ENCODE measurements at regions not wholly inside any gene's neighbourhood (a gene's known extent, or its start where the extent isn't known, plus 50 kb on each side); places are given as distances from the start of the nearest gene placed in this dataset.
"Not testable (repeated sequence)": the region's sequence is repeated elsewhere in the genome, so short reads cannot be mapped to it uniquely, and the experiment has no call there.

DNA sequence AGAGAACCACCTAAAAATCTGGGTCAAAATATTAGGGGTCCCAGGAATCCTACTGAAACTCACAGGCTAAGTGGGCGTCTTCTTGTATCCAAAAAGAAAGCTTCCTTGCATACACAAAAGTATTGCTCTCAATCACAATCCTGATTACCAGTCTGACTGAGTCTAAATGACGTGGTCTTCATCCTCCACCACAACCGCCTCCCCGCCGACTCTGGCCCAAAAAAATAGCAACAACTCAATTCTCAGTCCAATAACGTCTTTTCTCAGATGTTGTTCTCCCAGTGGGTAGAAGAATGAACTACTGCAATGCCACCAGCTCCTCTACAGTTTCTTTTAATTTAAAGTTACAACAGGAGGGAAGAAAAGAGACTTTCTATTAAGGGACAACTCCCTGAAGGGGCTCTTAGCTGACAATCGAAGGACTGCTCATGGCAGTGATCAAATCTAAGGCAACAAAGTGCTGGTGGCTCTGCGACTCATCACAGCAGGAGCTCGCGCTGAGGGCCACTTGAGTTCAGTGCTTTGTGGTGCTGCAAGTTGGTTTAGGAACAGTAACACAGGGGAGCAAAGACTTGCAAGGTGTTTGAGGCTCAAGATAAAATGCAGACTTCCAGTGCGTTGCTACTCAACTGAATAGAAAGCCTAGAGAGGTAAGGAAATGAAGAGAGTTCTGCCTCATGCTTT is 394.1 kb downstream of the BCAT1 start:
- DNase-seq: no peak

DNA sequence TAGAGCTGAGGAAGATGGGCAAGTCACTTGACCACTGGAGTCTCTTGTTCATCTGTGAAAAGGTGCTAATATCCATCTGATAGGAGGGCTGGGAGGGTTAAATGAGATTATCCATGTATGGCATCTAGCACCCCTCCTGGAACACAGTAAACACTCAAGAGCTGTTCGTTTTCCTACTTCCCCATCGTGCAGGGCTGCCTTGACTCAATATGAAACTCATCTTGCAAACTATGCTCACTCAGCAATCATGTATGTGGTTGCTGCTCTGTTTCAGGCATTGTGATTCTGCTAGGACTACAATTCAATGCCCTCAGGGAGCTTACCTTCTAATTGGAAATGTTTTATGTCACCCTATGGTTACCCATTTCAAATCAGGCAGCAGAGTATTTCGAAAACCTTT is 395.6 kb downstream of the BCAT1 start:
- no peak for DNase-seq

DNA sequence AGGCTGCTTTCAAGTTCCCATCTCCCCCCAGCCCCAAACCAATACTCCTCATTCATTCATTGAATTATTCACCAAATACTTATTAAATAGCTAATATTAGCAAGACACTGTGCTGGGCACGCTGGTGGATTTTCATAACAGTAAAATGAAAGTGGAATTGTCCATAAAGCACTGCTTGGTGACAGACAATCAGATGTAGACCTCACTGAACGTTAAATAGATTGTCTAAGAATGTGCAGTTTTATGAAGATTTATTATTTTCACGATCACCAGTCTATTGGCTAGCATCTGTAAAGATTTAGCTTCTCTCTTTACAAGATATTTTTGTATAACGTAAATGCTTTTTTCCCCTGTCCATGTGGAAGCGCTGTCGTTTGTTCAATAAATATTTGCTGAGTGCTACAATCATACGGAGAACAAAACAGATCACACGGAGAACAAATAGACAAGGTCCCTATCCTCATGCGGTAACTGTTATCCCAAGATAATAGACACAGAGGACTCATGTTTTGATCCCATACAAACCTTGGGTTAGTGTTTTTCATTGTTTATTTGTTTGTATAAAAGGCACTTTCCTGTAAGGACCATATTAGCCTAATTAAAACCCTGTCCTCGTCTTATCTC is 397.6 kb downstream of the BCAT1 start:
- DNase-seq: peak; percentile 44

DNA sequence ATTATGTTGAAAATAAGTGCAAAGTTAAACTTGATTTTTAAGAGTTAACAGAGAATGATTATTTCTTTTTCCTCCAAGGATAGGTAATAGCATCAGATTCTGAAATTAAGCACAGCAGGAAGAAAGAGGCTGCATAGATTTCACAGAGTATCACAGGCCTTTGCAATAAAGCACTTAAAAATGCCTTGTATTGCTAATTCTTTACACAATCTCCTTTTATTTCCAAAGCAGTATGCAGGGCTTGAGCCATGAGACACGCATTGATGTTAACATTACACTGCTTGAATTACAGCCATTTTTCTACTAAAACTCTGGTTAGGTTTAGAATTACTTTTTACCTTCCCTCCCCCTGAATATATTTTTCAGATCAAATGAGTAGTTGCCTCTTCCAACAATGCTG is 398.3 kb downstream of the BCAT1 start:
- DNase-seq: no peak

DNA sequence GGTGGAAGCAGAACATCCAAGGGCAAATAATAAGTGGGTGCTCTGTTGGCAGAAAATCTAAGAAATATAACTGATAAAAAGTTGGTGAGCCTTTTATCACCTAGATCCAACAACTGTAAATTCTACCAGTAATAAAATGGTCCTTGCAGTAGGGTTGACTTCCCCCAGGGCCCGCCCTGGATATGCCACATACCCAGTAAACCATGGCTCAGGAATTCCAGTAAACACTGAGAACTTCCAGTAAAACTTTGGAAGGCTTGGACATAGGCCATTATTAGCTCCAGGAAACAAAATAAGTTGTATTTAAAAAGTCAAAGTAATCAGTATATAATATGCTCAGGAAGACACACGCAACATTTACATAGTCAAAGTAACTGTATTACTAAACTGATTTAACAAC is 402.2 kb downstream of the BCAT1 start:
- no peak for DNase-seq

DNA sequence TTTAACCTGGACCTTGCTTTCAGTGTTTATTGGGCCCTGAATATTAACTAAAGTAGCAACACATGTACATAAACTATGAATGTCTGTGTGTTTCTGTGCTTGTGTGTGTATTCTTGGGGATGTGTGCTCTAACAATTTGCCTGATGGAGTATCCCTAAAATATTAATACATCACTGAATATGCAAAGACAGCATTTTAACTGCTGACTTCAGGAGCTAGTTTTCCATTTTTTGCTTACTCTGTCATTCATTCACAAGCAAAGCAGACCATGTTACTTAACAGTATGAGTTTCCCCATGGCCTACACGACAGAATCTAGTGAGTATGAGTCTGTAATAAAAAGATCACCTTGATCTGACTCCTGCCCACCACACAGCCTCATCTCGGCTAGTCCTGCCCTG is 402.8 kb downstream of the BCAT1 start:
- DNase-seq: no peak

DNA sequence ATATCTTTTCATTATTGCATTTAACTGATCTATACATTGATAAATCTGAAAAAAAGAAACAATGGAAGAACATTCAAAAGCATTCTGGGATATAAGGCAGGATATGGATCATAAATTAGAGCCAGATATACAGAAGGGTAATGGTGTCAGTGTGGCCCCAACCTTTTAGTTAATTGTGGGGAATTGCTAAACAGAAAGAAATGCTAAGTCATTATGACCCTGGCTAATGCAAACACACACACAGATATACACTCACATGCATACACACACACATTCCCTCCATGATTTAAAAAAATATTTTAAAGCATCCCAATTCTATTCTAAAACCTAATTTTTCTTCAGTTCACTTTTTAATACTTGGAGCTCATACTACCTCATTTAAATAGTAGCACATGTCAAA is 404.5 kb downstream of the BCAT1 start:
- no peak for DNase-seq

DNA sequence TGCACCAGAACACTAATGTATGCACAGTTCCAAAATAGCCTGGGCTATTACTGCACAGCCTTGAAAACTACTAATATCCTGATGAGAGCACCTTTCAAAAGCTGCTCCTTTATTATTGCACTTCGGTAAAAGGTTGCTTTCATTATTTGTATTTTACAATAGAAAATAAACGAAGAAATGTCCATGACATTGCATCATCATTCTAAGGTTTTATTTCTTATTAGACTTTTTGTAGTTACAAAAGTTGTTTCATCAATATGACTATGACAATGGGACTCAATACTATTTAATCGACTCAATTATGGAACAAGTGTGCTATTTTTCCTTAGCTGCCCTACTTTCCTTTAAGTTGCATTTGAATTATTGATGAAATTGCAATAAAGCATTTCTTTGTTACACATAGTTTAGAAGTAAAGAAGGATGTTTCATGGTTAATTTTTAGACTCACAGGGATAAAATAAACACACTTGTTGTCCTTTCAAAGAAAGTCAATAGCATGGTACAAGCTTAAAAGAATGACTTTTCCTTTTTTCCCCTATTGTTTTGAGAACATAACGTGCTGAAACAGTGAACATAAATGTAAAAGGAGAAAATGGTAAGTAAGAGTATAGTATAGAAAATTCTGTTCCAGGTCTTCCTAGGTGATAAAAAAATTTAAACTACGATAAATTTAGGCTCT is 407.6 kb downstream of the BCAT1 start:
- DNase-seq: no peak

DNA sequence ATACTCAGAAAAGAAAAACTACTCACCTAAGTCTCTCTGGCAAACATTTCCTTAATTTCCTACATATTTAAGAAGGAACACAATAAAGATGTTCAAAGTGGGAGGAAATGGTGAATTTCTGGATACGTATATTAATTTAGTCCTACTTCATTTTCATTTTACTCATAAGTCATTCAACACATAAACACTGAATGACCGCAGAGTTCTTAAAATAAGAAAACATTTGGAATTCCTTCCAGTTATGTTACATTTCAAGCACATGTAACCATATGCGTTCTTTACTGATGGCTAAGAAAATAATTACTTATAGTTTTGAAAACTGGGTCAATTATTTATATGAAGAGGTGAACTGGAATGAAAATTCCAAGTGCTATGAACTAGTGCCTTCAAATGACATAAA is 409.3 kb downstream of the BCAT1 start:
- DNase-seq: no peak

DNA sequence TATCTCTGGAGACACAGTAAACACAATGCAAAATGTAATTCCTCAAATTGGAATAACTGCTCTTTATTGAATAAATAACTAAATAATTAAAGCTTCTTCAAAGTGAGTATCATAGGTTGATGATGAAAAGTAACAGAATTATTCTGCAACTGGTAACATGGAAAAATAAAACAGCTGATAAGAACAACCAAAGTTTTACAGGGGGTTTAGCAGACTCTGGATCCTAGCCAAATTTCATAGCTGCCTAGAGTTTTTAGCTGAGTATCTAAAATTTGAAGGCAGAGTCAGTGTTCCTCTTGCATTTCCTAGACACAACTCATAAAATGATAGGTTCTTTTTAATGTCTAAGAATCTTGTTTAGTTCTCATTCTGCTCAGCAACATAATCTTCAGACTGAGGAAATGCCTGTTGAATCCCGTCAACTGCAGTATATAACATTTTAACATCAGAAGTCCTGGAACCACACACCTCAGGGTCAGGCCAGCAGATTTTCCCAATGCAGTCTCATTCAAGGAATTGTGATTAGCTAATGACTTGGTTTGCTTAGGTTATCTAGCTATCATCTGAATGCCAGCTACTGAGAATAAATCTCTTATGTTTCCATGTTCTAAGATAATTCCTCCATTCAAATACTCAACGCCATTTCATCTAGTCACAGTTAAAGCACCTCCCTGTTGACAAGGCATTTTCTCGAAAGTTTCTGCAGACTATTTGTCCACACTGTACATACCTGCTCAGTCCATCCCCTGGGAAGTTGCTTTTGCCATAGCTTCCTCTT is 411.6 kb downstream of the BCAT1 start:
- DNase-seq: no peak

DNA sequence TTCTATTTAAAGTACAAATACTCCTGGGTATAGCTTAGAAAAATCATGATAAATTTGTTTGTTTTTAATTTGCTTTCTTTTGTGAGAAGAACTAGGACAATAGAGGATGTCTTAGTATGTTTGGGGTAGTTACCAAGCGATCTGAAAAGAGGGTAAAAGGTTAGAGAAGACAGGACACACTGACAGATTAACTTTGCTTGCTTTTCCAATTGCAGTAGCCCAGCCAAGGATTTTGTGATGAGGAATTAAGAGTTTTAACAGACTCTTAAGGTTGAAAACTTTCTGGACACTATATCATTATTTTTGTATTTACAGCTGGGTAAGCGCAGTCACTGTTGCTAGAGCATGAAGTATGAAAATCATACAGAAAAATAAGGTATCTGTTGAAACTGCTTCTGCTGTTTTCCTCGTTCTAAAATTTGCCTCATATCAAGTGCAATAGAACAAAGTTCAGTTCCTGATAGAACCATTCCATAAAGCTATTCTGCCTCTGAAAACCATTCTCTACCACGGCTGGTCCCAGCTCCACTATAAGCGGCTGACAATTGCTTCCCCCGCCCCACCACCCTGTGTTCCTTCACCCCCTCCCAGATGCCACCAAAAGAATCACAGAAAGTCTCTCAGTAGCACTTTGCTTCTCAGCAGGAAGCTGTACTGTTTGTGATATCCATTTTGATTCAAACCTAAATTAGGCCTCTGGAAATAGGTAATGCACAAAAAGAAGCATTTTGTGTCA is 413.4 kb downstream of the BCAT1 start:
- no peak for DNase-seq

DNA sequence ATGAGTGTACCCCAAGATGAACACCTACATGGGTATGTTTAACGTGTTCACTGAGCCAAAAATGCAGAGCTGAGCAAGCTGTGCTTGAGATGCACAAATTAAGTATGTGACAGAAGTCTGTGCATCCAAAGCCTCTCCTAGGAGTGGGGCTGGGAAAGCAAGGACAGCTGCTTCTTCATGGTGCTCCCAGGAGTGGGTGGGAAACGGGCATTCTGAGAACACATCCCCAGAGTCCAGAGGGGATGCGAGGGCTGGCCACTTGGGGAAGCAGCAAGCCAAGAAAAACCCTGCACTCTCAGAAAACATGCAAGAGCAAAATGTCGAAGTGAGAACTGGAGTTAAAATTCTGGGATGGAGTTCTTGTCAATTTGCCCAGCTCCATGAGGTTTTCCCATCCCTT is 414.3 kb downstream of the BCAT1 start:
- no peak for DNase-seq

DNA sequence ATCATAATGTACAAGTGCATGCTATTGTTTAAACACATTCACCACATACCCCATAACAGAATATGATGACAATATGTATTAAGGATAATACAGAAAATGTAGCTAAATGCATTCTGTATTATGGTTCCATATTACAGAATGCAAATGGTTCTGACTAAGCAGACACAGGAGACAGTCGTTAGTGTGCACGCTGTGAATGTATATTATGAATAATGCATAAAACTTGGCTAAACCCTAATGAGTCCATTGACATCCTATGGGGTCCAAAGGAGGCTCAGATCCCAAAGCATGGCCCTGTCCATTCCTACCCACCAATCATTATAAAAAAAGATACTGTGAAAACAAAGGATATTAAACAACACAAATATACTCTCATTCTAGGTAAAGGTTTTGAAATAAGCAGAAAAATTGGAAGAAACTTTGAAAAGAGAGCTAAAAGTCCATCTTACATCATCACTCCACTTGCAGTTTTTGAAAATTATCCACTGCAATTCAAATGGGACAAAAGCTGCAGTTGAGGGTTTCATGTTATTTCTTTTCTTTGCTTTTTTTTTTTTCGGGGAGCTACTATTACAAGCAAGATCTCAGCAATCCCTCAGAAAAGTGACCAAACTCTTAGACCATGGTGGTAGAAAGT is 415.1 kb downstream of the BCAT1 start:
- no peak for DNase-seq

DNA sequence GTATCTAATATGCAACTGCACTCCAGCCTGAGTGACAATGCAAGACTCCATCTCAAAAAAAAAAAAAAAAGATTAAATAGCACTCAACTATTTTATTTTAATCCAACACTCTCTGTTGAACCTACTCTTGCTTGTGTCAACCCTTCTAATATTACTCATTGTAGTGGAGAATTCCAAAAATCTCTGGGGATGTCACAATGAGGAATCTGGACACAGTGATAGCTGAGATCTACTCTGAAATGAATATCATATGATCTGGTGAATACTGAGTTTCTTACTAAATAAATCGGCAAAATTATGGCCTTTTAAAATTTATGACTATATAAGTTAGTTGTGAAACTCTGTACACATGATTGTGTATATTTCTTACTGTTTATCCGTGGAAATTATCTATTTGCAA is 418.2 kb downstream of the BCAT1 start:
- DNase-seq: no peak

DNA sequence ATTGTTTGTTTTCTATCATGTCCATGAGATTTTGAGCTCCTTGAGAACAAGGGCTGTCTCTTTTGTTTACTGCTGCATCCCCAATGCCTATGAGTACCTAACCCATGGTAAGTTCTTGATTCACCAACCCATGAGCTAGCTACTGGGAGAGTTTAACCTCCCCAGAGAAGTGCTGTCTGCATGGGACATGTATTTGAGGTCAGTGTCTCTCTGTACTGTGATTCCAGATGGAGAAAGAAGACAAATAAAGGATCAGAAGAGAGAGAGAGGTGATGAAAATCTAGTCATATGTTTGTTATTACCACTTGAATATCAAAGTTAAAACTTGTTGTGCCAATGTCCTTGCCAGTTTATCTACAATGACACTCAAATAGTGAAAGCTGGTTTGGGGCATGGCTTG is 421.8 kb downstream of the BCAT1 start:
- no peak for DNase-seq

DNA sequence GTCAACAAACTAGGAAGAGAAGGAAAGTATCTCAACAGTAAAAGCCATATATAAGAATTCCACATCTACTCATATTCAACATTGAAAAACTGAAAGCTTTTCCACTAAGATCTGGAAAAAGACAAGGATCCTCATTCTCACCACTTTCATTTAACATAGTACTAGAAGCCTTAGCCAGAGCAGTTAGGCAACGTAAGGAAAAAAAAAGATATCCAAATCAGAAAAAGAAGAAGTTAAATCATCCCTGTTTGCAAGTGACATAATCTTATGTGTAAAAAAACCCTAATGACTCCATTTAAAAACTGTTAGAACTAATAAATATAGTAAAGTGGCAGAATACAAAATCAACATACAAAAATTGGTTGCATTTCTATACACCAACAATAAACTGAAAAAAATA is 426.2 kb downstream of the BCAT1 start:
- DNase-seq: no peak

DNA sequence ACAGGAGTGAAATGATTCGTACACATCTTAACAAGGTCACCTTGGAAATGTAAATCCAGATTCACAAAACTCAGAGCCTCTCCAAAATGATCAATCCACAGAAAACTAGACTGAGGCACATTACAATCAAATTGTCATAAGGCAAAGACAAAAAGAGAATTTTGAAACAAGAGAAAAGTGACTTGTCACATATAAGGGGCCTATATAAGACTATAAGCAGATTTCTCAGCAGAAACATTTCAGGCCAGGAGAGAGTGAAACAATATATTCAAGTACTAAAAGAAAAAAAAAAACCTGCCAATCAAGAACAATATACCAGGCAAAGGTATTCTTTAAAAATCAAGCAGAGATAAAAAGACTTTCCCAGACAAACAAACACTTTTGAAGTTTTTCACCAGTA is 429.1 kb downstream of the BCAT1 start:
- no peak for DNase-seq

DNA sequence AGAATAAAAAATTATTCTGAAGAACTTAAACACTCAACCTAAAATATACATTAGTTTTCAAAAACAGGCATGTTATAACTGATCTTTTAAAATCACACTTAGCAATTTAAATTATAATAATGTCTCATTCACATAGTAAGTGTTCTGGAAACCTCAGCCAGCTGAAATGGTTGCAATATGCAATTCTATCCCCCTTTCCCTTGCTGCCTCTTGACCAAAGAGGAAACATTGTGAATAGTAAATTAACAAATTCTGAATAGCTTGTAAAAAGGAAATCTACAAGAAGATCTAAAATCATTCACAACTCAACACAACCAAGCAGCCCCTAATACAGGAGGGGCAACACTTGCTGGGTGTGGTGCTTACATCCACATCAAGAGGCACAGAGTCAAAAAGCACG is 431.9 kb downstream of the BCAT1 start:
- no peak for DNase-seq

DNA sequence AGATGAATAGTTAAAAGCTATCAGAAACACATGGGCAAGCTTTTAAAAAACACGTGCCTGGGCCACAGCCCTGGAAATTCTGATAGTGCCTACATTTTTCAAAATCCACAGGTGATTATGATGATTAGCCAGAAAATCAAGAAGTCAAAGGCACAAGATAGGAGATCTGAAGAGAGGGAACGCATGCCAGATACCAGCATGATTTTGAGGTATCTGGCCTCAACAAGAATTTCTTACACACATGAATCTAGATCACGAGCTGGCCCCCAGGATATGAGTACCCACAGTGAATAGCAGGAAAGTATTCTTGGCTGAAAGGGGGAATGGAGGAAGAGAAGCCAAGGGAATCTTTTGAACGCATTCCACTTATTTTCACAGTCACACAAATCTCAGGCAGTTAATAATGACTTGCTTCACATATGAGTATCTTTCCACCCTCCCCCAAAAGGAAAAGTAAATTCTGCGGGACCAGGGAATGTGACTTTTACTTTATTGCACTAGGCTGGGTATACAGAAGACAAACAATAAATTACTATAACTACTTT is 438.2 kb downstream of the BCAT1 start:
- no peak for DNase-seq

DNA sequence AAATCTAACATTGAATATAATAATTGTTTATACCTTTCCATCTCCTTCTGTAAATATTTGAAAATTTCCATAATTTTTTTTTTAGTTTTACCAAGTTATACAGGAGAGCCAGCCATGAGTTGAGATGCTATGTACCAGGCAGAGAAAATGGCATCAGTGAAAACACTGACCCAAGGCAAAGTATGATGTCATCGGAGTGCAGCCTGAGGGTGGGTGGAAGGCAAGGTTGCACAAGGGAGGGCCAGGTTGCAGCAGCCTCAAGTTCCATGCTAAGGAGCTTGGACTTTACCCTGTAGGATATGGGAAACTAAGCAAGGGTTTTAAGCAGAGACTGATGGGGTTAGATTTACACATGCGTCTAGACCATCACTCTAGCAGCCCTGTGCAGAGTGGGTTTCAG is 441.1 kb downstream of the BCAT1 start:
- no peak for DNase-seq

DNA sequence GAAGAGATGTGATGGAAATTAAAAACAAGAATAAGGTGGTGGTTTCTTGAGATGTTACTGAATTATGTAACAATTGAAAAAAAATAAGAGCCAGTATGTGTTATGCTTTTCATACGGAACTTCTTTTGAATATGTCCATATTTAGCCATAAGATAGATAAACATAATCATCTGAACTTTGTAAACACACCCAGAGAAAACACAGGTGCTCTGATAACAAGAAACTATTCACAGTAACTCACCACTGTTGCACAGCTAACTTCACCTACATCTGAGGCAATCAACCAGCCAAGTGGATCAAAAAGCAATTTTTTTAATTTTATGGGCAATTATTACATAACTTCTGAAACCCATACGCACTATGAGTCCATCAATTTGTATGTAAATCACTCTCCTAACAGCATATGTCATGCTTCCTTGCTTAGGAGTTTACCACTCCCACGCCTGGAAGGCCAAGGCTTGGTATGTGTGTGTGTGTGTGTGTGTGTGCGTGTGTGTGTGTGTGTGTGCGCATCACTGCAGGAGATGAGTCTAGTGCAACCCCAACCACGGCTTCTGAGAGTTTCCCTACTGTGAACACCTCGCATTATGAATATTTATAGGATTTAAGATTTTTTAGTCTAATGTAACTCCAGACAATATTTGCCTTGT is 443.4 kb downstream of the BCAT1 start:
- no peak for DNase-seq

DNA sequence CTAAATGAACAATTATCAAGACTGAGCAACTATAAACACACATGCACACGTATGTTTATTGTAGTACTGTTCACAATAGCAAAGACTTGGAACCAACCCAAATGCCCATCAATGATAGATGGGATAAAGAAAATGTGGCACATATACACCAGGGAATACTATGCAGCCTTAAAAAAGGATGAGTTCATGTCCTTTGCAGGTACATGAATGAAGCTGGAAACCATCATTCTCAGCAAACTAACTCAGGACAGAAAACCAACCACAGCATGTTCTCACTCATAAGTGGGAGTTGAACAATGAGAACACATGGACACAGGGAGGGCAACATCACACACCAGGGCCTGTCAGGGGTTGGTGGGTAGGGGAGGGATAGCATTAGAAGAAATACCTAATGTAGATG is 445.4 kb downstream of the BCAT1 start:
- DNase-seq: not testable (repeated sequence)
